ENCODE measurements at regions not wholly inside any gene's neighbourhood (a gene's known extent, or its start where the extent isn't known, plus 50 kb on each side); places are given as distances from the start of the nearest gene placed in this dataset.

- H3K79me2 ChIP-seq (ENCODE audit: insufficient read depth, low read depth, low read length) = no peaks in the 10 kb centered on the region
- no peaks in the 10 kb centered on the region for H3K9me2 ChIP-seq (ENCODE audit: insufficient read depth, low read length)
- H4K20me1 ChIP-seq (ENCODE audit: insufficient read depth, low read length) = no peaks in the 10 kb centered on the region
- no peak for DNase-seq (ENCODE audit: low spot score)
- no peaks in the 10 kb centered on the region for H3K36me3 ChIP-seq (ENCODE audit: insufficient read depth, low read length)
- no peaks in the 10 kb centered on the region for H3K4me1 ChIP-seq (ENCODE audit: insufficient read depth, low read length, poor library complexity, severe bottlenecking)
- no peak overlapping the region for H3K27ac ChIP-seq (ENCODE audit: low read depth, low read length, poor library complexity, severe bottlenecking)
- no peak for TF ChIP-seq EZH2phosphoT487 (IDR thresholded peaks at IDR 0.05; ENCODE audit: borderline replicate concordance, low read depth, low read length)
- TF ChIP-seq CTCF (conservative IDR thresholded peaks at IDR 0.05; ENCODE audit: low read length) = no peak
- ChIA-PET CTCF (ENCODE audit: unreplicated experiment) (no interaction called here), POLR2A (no interaction called here)
- no peak overlapping the region for H3K4me2 ChIP-seq (ENCODE audit: low read length)
- no TSS peak for BruUV-seq (replicated peaks)
- H2AFZ ChIP-seq (ENCODE audit: low read length) = no peak overlapping the region
- no peak overlapping the region for H3K4me3 ChIP-seq (ENCODE audit: low read depth, low read length, poor library complexity, severe bottlenecking)
- intact Hi-C loops (cut with micrococcal nuclease; ENCODE audit: unreplicated experiment) = no loop called here
- no peaks in the 10 kb centered on the region for H3K9me3 ChIP-seq (ENCODE audit: low read length)
Observed at GRCh38 chr5:8383616-8384015, 514.7 kb downstream of the MTRR start.

GRCh38 chr5:8386719-8387288 lies 517.9 kb downstream of the MTRR start:
- H3K4me1 ChIP-seq (ENCODE audit: insufficient read depth, low read length, poor library complexity, severe bottlenecking) = no peaks in the 10 kb centered on the region
- POLR2A ChIA-PET = interaction anchor here (0.9 kb wide), 1 partner anchor 19 kb away, joined by 3 read pairs; no protein-coding TSS in a partner anchor
- no peaks in the 10 kb centered on the region for H4K20me1 ChIP-seq (ENCODE audit: insufficient read depth, low read length)
- intact Hi-C loops (cut with micrococcal nuclease; ENCODE audit: unreplicated experiment) = no loop called here
- CTCF ChIA-PET (ENCODE audit: unreplicated experiment) = no interaction called here
- TF ChIP-seq EZH2phosphoT487 (IDR thresholded peaks at IDR 0.05; ENCODE audit: borderline replicate concordance, low read depth, low read length) = no peak
- no peak for TF ChIP-seq CTCF (conservative IDR thresholded peaks at IDR 0.05; ENCODE audit: low read length)
- H3K4me3 ChIP-seq (ENCODE audit: low read depth, low read length, poor library complexity, severe bottlenecking) = no peak overlapping the region
- H3K79me2 ChIP-seq (ENCODE audit: insufficient read depth, low read depth, low read length) = no peaks in the 10 kb centered on the region
- DNase-seq (ENCODE audit: low spot score) = no peak
- H3K4me2 ChIP-seq (ENCODE audit: low read length) = no peak overlapping the region
- H3K27ac ChIP-seq (ENCODE audit: low read depth, low read length, poor library complexity, severe bottlenecking) = no peak overlapping the region
- no peaks in the 10 kb centered on the region for H3K9me2 ChIP-seq (ENCODE audit: insufficient read depth, low read length)
- no peaks in the 10 kb centered on the region for H3K36me3 ChIP-seq (ENCODE audit: insufficient read depth, low read length)
- H2AFZ ChIP-seq (ENCODE audit: low read length) = no peak overlapping the region
- no peaks in the 10 kb centered on the region for H3K9me3 ChIP-seq (ENCODE audit: low read length)
- no TSS peak for BruUV-seq (replicated peaks)

DNA sequence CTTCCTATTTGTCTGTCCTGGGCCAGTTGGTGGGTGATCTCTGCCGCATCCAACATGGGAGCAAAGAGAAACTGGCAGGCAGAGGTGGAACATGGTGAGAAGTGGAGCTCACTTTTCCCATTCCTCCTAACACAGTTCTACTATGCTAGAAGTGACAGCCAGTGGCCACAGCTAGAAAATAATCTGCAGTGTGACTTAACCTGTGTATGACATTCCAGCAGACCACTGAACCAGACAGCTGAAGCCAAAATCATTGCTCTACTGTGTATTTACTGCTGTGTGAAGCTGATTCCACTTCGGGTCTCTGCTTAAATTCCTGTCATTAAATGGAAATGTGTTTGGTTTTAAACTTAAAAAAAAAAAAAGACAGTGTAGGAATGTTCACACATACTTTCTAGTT lies 523.0 kb downstream of the MTRR start:
- H2AFZ ChIP-seq (ENCODE audit: low read length) = no peak overlapping the region
- H3K79me2 ChIP-seq (ENCODE audit: insufficient read depth, low read depth, low read length) = no peaks in the 10 kb centered on the region
- no peaks in the 10 kb centered on the region for H4K20me1 ChIP-seq (ENCODE audit: insufficient read depth, low read length)
- no peak overlapping the region for H3K4me3 ChIP-seq (ENCODE audit: low read depth, low read length, poor library complexity, severe bottlenecking)
- BruUV-seq (replicated peaks) = no TSS peak
- no peaks in the 10 kb centered on the region for H3K9me3 ChIP-seq (ENCODE audit: low read length)
- H3K27ac ChIP-seq (ENCODE audit: low read depth, low read length, poor library complexity, severe bottlenecking) = no peak overlapping the region
- intact Hi-C loops (cut with micrococcal nuclease; ENCODE audit: unreplicated experiment) = no loop called here
- H3K9me2 ChIP-seq (ENCODE audit: insufficient read depth, low read length) = no peaks in the 10 kb centered on the region
- no peak overlapping the region for H3K4me2 ChIP-seq (ENCODE audit: low read length)
- no peak for DNase-seq (ENCODE audit: low spot score)
- H3K4me1 ChIP-seq (ENCODE audit: insufficient read depth, low read length, poor library complexity, severe bottlenecking) = no peaks in the 10 kb centered on the region
- no peaks in the 10 kb centered on the region for H3K36me3 ChIP-seq (ENCODE audit: insufficient read depth, low read length)
- ChIA-PET POLR2A (no interaction called here), CTCF (ENCODE audit: unreplicated experiment) (no interaction called here)
- TF ChIP-seq CTCF (conservative IDR thresholded peaks at IDR 0.05; ENCODE audit: low read length) (no peak), EZH2phosphoT487 (IDR thresholded peaks at IDR 0.05; ENCODE audit: borderline replicate concordance, low read depth, low read length) (no peak)
